Stimulated activated CD4-positive, alpha-beta T cell treated with anti-CD3 and anti-CD28 coated beads, Interleukin-4, amount 100 ng/mL, for 48 hours (primary cell): ENCODE measurements at regions not wholly inside any gene's neighbourhood (a gene's known extent, or its start where the extent isn't known, plus 50 kb on each side); places are given as distances from the start of the nearest gene placed in this dataset.

ENCODE experiments used
- DNase-seq, 2 donors: peaks; one replicate each; pipeline ENCODE4 v3.0.0-alpha.2; 2020; ENCODE audit warnings: low read depth in 2 of 2

DNA sequence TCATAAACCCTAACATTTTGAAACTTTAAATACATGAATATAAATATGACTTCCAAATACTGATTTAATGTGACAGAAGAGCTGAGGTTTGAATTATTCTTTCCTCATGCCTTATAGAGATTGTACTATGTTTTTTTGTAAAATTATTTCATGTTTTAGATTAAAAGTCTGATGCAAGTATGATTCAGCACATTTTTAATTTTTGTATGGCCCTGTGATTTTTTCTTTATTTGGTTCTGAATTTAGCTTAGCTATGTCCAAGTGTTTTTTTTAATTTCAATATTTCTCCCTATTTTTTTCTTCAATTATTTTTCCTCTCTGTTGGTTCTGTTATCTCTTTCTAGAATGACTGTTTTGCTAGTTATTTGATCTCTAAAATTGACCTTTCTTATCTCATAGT is 552.1 kb downstream of the XIRP2 start:
- DNase-seq, result no peak

DNA sequence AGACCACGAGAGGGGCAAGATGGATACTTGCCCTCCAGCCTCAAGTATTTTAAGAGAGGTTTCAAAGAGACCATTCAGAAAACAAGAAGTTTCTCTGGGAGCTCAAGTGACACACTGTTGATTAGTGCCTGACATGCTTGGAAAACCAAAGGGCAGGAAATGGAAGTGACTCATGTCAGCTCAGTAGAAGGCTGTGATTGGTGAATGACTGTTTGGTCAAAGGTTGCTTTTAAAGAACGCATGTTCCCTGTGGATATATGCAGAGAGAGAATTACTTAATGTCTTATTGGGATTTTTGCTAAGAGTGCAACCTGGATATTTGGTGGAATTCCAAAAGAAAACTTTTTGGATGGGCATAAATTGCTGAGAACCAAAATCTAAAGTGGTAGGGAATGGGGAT is 549.9 kb downstream of the XIRP2 start:
- DNase-seq, result no peak

DNA sequence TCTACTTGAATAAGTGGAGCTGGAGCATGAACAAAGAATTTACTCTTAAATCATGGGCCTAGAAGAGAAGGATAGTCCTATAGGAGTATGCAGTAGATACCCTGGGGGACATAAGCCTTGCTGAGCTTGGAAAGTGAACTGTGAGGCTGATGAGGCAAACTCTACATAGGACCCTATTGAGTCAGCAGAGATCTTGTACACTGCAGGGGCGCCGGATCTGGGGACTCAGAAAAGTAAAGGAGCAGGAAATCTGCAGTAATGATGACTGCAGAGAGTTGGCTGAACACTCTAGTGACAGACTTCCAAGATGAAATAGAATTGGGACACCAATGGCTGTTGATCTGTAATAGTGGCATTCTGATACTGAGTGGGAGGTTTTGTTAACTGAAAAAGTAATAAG is 543.7 kb downstream of the XIRP2 start:
- no peak for DNase-seq

DNA sequence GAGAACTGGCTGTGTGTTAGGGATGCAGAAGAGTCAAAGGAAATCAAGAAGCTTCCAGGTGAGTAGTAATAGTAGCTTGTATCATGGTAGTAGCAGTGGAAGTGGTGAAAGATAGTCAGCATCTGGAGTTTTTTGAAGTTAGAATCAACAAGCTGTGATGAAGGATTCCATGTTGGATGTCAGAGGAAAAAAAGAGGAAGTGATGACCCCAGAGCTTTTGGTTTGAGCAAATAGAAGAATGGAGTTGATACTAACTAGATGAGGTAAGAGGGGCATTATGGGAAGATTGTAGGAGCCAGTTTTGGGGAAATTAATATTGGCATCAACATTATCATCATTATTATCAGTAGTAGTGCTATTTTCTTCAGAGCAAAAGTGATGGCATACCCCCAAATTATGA is 542.2 kb downstream of the XIRP2 start:
- no peak for DNase-seq

DNA sequence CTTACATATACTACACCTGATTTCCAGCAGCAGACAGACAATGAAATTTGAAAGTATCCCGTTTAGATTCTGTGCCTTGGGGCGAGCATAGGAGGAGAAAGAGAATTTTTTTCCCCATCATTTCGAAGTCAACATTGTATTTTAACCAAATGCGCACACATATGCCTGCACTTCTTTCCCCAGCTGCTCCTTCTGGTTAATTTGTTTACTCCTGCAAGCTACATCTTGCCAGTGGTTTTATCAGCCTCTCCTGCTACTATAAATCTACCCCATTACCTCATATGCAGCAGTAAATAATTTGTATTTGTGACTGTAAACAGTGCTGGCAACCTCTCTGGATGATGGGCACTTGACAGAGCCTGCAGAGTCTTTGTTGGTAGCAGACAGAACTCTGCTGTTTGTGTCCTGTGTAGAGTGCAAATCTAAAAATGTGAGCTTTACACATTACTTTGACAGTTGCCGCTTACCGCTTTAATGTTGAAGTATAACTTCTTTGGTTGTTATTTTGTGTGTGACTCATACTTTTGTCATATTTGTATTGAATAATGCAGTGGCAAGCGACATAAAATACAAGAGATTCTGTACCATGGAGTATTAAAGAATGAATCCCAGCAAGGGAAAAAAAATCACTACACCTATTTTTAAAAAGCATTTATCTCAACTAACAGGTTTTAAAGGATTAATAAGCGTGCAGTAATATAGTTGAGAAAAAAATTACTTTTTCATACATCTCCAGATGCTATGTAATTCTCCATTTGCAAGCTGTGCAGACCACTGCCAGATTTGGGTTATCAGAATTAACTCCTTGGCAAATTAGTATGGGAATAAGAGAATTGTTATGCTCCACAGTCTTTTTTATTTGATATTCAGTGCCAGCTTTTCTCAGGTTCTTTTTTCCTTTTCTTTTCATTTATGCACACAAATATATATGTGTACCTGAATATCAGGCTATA is 536.8 kb downstream of the XIRP2 start:
- no peak for DNase-seq

DNA sequence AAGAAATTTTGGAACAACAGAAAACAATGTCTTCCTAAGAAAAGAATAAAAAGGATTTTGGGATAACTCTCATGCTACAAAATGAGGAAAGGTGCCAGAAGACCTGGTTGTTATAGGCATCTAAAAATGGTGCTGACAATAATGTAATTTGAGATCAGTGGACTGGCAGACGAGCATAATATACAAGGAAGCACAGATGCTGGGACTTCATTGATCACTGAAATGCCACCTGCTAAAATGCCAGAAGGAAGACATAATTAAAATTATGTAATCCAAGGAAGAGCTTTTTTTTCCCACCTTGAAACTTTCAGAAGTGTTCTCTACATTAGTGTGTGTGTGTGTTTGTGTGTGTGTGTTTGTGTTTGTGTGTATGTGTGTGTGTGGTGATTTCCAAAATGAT is 535.9 kb downstream of the XIRP2 start:
- DNase-seq, result no peak

DNA sequence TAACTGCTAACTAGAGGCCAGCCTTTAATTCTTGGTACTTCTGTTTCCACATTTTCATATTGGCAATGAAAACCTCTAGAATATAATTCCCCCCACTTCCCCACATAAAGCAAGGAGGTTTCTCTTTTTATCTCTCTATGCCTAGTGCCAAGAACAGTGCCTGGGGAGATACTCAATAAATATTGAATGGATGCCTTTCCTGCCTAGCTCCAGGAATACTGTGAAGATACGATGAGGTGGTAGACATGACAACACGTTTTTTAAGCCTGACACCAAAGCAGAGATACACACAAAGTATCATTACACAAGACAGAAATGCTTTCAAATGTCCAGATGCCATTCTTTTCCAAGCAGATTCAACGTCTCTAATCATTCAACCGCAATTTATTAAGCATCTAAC is 535.5 kb downstream of the XIRP2 start:
- DNase-seq, result no peak

DNA sequence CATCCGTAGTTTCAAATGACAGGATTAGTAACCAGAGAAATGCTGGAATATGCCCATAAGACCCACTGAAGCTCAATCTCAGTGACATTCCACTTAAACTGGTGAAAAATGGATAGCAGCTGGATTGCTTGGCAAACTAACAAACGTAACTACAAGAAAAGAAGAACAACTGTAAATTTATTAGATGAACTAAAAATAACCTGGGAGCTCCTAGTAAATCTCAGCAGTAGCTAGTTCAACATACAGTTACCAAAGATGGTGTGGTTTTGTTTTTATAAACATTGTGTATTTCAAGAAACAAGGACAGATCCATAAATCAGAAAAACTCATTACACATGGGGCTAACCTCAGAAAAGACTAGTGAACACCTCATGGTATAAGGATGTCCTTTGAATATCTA is 531.9 kb downstream of the XIRP2 start:
- no peak for DNase-seq

DNA sequence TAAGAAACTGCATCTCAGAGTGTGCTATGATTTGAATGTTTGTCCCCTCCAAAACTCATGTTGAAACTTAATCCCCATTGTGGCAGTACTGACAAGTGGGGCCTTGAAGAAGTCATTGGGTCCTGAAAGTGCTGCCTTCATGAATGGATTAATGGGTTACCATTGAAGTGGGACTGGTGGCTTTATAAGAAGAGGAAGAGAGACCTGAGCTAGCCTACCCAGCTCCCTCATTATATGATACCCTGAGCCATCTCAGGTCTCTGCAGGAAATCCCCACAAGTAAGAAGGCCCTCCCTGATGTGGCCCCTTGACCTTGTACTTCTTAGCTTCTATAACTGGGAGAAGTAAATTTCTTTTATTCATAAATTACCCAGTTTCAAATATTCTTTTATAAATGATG is 526.8 kb downstream of the XIRP2 start:
- DNase-seq, result no peak

DNA sequence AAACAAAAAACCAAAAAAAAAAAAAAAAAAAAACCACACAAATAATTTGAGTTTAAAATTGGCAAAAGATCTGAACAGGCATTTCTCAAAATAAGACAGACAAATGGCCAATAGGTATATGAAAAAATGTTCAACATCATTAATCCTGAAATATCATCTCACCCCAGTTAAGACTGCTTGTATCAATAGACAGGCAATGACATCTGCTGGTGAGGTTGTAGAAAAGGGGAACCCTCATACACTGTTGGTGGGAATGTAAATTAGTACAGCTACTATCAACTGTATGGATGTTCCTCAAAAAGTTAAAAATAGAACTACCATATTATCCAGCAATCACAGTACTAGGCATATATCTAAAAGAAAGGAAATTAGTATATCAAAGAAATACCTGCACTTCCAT is 523.1 kb downstream of the XIRP2 start:
- no peak for DNase-seq

DNA sequence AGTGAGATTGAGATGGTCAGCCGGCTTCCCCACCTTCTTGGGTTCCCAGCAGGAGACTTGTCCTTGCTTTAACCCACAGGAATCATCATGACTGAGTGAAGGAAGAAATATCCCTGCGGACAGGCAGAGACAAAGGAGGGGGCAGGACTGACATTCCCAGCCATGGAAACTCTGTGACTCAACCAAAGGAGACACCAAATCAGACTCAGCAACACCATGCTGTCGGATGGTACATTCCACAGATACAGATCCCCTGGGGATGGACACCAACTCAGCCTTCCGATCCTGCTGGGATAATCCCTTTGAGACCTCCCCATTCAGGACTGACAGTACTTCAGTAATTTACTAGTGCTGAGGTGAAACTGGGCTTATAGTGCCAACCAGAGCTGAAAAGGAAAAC is 518.3 kb downstream of the XIRP2 start:
- no peak for DNase-seq

DNA sequence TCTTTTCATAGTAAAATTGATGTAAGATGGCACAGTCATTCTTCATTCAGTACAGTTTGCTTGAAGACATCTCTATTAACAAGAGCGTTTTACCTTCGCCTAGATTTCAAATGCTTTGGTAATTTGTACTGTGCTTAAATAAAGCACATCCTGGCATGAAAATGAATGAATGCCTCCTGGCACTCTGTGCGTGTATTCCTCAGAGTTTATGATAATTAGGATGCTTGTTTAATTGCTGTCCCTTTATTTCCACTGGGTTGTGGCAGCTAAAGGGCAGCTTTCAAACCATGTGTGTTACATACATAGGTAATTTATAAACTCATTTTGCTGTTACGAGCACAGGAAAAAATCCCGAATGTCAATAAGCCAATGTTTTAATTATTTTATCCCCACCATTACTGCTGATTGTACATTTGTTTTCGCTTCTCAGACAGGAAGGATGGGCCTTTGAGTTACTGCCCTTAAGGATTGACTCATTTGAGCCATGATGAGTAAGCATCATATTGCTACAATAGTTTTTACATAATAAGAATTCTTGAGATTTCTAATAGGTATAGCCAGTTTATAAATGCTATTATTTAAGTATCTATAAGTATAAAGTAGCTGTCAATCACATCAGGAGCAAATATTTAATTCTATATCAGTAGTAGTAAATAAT is 516.5 kb downstream of the XIRP2 start:
- DNase-seq, result no peak

DNA sequence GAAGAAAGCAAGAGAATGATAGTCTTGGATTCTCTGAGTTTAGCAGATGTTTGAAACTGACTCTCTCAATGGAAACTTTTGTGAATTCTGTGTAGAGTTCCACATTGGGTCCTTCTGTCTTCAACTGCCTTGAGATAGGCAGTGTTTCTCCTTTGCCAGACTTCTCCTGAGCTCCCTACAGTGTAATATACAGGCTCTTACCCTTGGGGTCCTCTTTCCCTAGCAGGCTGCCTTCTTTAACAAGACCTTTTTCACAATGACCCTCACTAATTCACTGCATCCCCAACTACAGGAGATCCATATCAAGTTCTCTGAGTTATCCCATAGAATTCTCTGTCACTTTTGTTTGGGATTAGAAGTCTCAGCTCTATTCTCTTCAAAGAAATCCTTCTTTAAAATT is 513.0 kb downstream of the XIRP2 start:
- no peak for DNase-seq

DNA sequence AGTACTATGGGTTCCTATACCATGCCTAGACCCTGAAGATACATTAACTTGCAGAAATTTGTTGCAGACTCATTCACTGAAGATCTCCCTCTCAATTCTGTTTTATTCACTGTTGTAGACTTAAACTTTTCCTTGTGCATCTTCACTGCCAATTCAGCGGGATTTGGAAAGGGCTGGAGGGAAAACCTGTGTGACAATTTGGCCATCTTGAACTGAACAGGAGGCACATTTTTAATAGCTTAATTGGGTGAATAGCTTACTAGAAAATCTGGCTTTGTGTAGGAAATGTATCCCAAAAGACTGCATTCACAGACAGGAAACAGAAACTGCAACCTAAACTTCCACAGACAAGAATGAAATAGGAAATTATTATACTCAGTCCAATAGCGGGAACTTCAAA is 512.3 kb downstream of the XIRP2 start:
- no peak for DNase-seq

DNA sequence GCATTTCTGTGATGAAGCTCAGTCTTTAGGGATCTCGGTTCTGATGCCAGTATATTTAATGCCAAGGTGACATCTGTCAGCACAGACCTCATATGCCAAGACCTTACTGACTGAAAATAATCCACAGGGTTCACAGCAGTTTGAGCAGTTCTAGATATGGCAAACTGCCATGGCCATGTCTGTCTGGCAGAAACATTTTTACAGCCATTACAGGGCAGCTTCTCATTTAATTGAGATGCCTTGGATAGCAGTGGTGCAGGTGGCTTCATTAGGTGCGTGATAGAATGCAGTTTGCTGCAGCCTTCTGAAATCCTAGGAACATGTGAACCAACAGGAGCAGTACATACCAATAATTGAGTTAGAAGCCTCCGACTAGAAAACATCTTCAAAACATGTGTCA is 510.6 kb downstream of the XIRP2 start:
- DNase-seq, result no peak

DNA sequence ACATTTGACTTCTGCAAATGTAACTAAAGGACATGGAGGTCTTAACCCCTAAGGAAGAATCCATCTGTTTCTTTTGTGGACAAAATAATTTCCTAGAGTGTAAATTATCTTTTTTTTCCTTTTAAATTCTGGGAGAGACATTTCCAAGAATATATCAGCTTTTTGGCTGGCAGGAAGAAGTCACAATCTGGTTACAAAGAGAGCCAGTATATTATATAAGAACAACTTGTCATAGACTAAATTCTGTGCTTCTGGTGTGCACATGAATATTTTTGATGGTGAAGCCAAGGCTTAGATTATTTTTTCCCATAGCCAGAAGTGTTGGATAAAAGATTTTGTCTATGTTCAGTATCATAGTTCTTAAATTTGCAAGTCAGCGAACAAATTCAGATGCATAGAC is 500.6 kb downstream of the XIRP2 start:
- DNase-seq, result no peak

DNA sequence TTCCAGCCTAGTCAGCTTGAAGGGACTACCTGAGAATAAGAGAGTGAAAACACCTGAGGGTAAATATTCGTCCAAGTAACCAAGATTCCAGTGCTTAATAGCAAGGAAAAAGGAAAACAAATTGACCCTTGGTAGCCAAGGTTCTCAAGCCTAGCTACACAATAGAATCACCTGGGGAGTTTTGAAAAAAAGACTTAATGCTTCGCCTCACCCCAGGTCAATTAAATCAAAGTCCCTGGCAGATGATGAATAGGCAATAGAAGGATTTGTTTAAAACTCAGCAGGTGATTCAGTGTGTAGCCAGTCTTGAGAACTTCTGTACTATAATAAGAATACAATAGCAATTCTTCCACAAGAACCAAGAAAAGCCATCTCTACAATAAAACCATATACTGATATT is 500.2 kb downstream of the XIRP2 start:
- no peak for DNase-seq

DNA sequence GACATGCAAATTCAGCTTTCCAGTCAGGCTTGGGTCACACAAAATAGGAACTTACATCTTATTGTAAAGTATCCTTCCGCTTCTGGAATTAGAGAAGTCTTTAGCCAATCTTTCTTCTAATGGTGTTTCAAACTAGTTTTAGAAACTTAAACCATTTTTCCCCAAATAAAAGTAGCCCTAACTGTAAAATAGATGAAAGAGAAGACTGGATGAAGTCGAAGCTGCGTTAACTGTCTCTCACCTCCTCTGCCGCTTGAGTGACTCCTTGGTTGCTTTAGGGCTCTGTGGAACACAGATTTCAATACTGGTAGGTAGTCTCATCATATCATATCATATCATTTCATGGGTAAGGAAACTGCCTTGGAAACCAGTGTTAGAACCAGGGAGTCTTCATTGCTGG is 498.4 kb downstream of the XIRP2 start:
- DNase-seq, result no peak

DNA sequence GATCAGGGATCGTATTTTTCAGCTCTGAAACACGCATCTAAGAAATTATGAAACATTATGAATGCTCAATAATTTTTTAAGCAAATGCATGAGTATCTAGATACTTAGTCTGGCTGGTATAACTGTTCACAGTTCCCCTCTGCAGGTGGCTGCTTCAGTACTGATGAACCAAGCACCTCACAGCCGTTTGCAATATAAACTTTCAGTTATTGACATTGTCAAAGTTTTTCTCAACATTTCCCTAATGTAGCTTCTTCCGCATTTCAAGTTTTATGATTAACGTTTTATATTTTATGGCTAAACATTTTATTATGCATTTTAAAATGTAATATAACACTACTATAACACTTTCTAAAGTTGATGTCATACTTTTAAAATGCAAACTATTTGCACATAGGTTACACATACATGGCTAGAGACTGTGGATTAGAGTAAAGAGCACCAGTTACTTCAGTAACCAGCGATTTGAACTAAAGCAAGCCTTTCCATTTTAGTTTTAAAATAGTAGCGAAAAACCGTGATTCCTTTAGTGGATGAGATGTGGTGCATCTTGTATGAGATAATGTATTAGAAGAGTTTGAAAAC is 495.4 kb downstream of the XIRP2 start:
- no peak for DNase-seq

DNA sequence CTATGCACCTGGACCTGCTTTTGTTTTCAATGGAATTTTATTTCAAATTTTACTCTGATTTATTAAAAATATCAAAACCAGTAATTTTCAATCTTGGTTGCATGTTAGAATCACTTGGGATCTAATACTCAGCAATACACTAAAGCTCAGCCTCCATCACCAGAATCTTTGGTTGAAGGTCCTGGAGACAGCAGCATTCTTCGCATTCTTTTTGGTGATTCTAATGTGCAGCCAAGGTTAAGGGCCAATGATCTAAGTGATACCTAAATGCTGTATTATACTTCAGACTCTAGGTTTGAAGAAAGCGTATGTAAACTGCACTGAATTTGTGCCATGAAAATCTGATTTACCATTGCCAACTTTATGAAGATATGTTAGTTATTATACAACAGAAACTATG is 493.1 kb downstream of the XIRP2 start:
- no peak for DNase-seq

DNA sequence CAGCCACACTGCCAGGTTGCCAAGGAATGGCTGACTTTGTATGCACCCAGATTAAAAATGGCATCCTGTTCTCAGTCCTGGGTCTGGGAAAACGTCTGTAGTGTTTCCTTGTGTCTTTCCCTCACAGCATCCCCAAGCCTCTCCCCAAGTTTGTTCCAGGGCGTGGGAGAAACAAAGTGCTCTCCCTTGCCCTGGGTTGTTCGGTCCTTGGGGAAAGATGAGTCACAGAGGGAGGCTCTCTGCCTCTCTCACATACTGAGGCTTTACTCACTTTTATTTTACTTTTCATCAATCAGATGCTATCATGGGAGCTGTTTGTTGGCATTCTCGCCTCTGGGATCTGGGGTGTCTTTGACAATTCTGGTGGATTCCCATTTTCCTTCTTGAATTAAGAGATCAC is 492.3 kb downstream of the XIRP2 start:
- DNase-seq, result no peak

DNA sequence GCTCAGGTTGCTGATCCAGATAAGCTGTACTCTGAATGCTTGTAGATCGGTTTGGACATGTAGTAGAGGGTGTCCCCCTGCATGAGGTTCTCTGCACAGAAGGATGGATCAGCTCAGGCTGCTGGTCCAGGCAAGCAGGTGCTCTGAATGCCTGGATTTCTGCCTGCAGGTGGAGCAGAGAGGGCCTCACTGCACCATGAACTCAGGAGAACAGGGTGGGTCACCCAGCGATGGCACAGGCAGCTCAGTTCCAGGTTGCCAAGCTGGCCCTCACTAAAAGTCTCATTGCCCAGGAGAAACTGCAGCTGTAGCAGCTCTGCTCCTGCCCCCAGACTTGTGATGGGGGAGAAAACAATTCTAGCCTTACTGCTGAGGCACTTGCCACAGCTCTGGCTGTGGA is 491.8 kb downstream of the XIRP2 start:
- DNase-seq, result no peak

DNA sequence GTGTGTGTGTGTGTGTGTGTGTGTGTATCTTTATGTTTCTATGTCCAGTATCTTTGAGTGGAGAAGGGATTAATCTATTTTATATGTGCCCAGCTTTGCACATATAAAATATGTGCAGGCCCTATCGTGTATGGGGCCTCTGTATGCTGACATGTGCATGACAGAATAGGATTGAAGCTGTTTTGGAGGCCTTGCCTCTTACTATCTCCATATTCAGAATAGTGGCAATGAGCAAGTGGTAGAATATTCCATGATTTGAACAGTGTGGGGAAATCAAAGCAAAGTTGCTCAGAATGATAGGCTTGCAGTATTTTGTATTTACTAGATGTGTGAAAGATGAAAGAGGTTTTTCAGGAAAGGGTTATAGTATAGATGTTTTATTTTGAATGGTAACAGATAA is 480.8 kb downstream of the XIRP2 start:
- no peak for DNase-seq
